ENCODE measurements at regions not wholly inside any gene's neighbourhood (a gene's known extent, or its start where the extent isn't known, plus 50 kb on each side); places are given as distances from the start of the nearest gene placed in this dataset.
"Not testable (repeated sequence)": the region's sequence is repeated elsewhere in the genome, so short reads cannot be mapped to it uniquely, and the experiment has no call there.

GRCh38 chr6:125640441-125641150 is 108.8 kb upstream of the HEY2 start:
- intact Hi-C loops (cut with DNase I): no loop called here
- Histone ChIP-seq H3K36me3 (no peaks in the 10 kb centered on the region), H3K27me3 (no peaks in the 10 kb centered on the region), H3K9me3 (no peaks in the 10 kb centered on the region), H3K4me1 (peaks cover 0 to 12% (median 4%) of the 10 kb centered on the region in 12 donors), H3K4me3 (no peak overlapping the region), H3K27ac (peak overlapping the region in 1 of 12 donors; percentile 10)
- 77 to 89% (median 80%) methylated on average over 5 of the region's 5 CpGs for WGBS, 4 donors
- no peak for ATAC-seq
- TF ChIP-seq CTCF (IDR thresholded peaks at IDR 0.05) (no peak), POLR2A (IDR thresholded peaks at IDR 0.05) (no peak)
- DNase-seq: no peak

GRCh38 chr6:125643967-125644661 is 105.3 kb upstream of the HEY2 start:
- H3K4me3 ChIP-seq; ATAC-seq; H3K36me3 ChIP-seq; H3K27me3 ChIP-seq; H3K27ac ChIP-seq; H3K9me3 ChIP-seq; DNase-seq; intact Hi-C loops (cut with DNase I): not testable (repeated sequence)
- H3K4me1 ChIP-seq: peaks cover 0 to 11% (median 4%) of the 10 kb centered on the region in 12 donors
- 95 to 97% (median 96%) methylated on average over 27 of the region's 27 CpGs for WGBS, 4 donors

- intact Hi-C loops (cut with DNase I): no loop called here
- Histone ChIP-seq H3K9me3 (peaks cover 0 to 3% (median 0%) of the 10 kb centered on the region in 12 donors), H3K36me3 (no peaks in the 10 kb centered on the region), H3K27me3 (no peaks in the 10 kb centered on the region), H3K27ac (no peak overlapping the region), H3K4me3 (no peak overlapping the region), H3K4me1 (no peaks in the 10 kb centered on the region)
- ATAC-seq (no peak), DNase-seq (no peak)
- WGBS, 4 donors: 89 to 97% (median 93%) methylated on average over 4 of the region's 4 CpGs
- no peak for TF ChIP-seq CTCF (IDR thresholded peaks at IDR 0.05)
- no peak for TF ChIP-seq POLR2A (IDR thresholded peaks at IDR 0.05)
Observed at GRCh38 chr6:125647391-125647790, 102.0 kb upstream of the HEY2 start.

GRCh38 chr6:125653752-125654151 is 95.7 kb upstream of the HEY2 start:
- H3K27ac ChIP-seq; H3K4me1 ChIP-seq; H3K4me3 ChIP-seq; intact Hi-C loops (cut with DNase I); DNase-seq; H3K36me3 ChIP-seq; H3K9me3 ChIP-seq; H3K27me3 ChIP-seq; ATAC-seq: not testable (repeated sequence)

- intact Hi-C loops (cut with DNase I): no loop called here
Observed at GRCh38 chr6:125655511-125655910, 93.9 kb upstream of the HEY2 start.

More at GRCh38 chr6:125655511-125655910, 93.9 kb upstream of the HEY2 start:
- Histone ChIP-seq H3K4me1 (peaks cover 0 to 6% (median 0%) of the 10 kb centered on the region in 12 donors), H3K36me3 (no peaks in the 10 kb centered on the region), H3K9me3 (peaks cover 0 to 4% (median 0%) of the 10 kb centered on the region in 12 donors), H3K27ac (no peak overlapping the region), H3K27me3 (no peaks in the 10 kb centered on the region), H3K4me3 (no peak overlapping the region)
- 94 to 97% (median 95%) methylated on average over 1 of the region's 1 CpG for WGBS, 4 donors
- TF ChIP-seq POLR2A (IDR thresholded peaks at IDR 0.05) (no peak), CTCF (IDR thresholded peaks at IDR 0.05) (no peak)
- ATAC-seq: no peak
- DNase-seq: no peak
